ENCODE measurements at regions not wholly inside any gene's neighbourhood (a gene's known extent, or its start where the extent isn't known, plus 50 kb on each side); places are given as distances from the start of the nearest gene placed in this dataset.

DNA sequence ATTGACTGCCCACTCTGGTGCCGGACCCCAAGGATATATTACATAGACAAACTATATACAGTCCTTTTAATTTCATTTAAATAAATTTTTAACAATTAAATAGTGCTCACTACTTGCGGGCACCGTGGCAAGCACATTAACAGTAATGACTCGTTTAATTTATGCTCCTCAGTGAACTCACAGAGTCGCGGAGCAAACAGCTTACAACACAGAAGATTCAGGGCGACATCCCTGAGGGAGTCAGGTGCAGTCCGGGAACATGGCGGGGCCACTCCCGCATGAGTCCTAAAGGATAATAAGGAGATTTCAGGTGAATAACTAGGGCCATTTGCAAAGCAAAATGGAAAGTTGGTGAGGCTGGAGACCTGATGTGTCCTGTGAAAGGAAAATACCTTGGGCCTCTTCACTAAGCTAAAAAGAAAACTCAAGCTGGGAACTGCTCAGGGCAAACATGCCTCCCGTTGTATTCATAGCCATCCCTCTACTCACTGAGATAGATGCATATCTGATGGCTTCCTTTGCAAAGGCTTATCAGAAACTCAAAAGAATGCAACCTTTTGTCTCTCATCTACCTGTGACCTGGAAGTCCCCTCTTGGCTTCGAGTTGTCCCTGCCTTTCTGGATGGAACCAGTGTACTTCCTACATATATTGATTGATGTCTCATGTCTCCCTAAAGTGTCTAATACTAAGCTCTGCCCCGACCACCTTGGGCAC, 125.6 kb downstream of the KLF6 start:
- TF ChIP-seq PPARA (CRISPR knock-in tag; IDR thresholded peaks at IDR 0.05; ENCODE audit: borderline replicate concordance) = no peak
- TF ChIP-seq, protein P1, sequence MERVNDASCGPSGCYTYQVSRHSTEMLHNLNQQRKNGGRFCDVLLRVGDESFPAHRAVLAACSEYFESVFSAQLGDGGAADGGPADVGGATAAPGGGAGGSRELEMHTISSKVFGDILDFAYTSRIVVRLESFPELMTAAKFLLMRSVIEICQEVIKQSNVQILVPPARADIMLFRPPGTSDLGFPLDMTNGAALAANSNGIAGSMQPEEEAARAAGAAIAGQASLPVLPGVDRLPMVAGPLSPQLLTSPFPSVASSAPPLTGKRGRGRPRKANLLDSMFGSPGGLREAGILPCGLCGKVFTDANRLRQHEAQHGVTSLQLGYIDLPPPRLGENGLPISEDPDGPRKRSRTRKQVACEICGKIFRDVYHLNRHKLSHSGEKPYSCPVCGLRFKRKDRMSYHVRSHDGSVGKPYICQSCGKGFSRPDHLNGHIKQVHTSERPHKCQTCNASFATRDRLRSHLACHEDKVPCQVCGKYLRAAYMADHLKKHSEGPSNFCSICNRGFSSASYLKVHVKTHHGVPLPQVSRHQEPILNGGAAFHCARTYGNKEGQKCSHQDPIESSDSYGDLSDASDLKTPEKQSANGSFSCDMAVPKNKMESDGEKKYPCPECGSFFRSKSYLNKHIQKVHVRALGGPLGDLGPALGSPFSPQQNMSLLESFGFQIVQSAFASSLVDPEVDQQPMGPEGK (CRISPR knock-in tag; IDR thresholded peaks at IDR 0.05; ENCODE audit: borderline replicate concordance) = no peak
- no peak for TF ChIP-seq TOX (CRISPR knock-in tag; IDR thresholded peaks at IDR 0.05; ENCODE audit: borderline replicate concordance)
- TF ChIP-seq RARB (CRISPR knock-in tag; IDR thresholded peaks at IDR 0.05) = no peak
- no peak for TF ChIP-seq OSR1 (CRISPR knock-in tag; IDR thresholded peaks at IDR 0.05)
- TF ChIP-seq ESRRG (CRISPR knock-in tag; IDR thresholded peaks at IDR 0.05) = no peak
- TF ChIP-seq, protein P2, sequence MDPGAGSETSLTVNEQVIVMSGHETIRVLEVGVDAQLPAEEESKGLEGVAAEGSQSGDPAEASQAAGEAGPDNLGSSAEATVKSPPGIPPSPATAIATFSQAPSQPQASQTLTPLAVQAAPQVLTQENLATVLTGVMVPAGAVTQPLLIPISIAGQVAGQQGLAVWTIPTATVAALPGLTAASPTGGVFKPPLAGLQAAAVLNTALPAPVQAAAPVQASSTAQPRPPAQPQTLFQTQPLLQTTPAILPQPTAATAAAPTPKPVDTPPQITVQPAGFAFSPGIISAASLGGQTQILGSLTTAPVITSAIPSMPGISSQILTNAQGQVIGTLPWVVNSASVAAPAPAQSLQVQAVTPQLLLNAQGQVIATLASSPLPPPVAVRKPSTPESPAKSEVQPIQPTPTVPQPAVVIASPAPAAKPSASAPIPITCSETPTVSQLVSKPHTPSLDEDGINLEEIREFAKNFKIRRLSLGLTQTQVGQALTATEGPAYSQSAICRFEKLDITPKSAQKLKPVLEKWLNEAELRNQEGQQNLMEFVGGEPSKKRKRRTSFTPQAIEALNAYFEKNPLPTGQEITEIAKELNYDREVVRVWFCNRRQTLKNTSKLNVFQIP (CRISPR knock-in tag; IDR thresholded peaks at IDR 0.05; ENCODE audit: borderline replicate concordance, low read depth) = no peak
- TF ChIP-seq ZFP3 (CRISPR knock-in tag; IDR thresholded peaks at IDR 0.05) = no peak
- no peak for TF ChIP-seq ZFP30 (CRISPR knock-in tag; IDR thresholded peaks at IDR 0.05)
- no peak for TF ChIP-seq ARNTL (CRISPR knock-in tag; IDR thresholded peaks at IDR 0.05; ENCODE audit: borderline replicate concordance, low read depth)
- no peak for TF ChIP-seq GLIS3 (CRISPR knock-in tag; IDR thresholded peaks at IDR 0.05)
